ENCODE measurements at regions not wholly inside any gene's neighbourhood (a gene's known extent, or its start where the extent isn't known, plus 50 kb on each side); places are given as distances from the start of the nearest gene placed in this dataset.

DNA sequence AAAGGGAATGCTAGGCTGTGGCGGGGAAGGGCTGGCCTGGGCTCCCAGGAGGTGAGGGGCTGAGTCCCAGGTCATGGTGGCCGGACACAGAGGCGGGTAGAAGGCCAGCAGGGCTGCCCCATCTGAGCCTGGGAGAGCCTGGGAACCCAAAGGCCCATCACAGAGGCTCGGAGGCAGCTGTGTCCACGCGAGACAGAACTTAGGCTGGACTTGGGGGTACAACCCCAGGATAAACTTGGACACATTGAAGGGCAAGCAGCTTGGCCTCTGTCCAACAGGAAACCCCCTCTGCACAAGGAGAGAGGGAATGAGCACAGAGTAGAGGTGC lies 95.9 kb downstream of the ZFP36L2 start:
- Histone ChIP-seq H3K4me1 (ENCODE audit: insufficient read depth, low read length) (peaks cover 10% of the 10 kb centered on the region), H3K9me3 (ENCODE audit: low read length) (no peaks in the 10 kb centered on the region), H3K4me3 (ENCODE audit: low read length) (no peak overlapping the region), H3K36me3 (ENCODE audit: insufficient read depth, low read length) (no peaks in the 10 kb centered on the region), H2AFZ (ENCODE audit: low read depth, low read length) (no peak overlapping the region), H3K27me3 (ENCODE audit: insufficient read depth, low read length) (no peaks in the 10 kb centered on the region)

DNA sequence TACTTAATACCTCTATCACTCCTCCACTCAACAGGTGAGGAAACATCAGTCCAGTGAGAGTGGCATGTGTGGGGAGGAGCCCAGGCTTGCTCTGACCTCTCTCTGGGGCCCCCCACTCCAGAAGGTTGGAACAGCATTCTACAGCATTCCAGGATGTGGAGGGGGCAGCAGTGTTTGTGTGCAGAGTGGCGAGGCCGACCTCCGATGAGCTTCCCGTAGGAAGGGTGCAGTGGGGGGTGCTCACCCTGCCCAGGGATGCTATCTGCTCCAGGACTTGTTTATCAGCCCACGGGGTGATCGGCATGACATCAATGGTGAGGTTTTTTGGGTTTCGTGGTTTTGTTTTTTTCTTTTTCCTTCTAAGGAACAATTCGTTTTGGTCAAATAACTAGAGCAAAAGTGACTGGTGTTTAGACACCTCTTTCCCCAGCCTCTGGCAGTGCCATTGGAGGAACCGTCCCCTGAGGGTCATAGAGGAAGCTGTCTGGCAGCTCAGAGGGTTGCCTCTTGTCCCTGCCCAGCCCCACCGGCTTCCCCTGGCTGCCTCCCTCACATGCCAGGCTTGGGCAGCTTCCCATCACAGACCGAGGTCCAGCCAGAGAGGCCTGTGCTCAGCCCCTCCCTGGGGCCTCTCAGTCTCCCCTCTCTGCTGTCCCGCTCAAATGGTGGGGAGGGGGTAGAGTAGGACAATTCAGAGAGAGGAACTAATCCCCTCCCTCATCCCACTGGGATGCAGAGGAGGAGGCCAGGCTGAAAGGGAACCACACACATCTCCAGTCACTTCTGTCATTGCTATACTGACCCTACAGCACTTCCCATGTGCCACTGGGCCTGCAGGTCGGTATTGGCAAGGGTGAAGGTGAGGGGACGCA lies 96.5 kb downstream of the ZFP36L2 start:
- Histone ChIP-seq H2AFZ (ENCODE audit: low read depth, low read length) (no peak overlapping the region), H3K27me3 (ENCODE audit: insufficient read depth, low read length) (no peaks in the 10 kb centered on the region), H3K4me3 (ENCODE audit: low read length) (no peak overlapping the region), H3K36me3 (ENCODE audit: insufficient read depth, low read length) (no peaks in the 10 kb centered on the region), H3K9me3 (ENCODE audit: low read length) (no peaks in the 10 kb centered on the region), H3K4me1 (ENCODE audit: insufficient read depth, low read length) (peaks cover 7% of the 10 kb centered on the region)

DNA sequence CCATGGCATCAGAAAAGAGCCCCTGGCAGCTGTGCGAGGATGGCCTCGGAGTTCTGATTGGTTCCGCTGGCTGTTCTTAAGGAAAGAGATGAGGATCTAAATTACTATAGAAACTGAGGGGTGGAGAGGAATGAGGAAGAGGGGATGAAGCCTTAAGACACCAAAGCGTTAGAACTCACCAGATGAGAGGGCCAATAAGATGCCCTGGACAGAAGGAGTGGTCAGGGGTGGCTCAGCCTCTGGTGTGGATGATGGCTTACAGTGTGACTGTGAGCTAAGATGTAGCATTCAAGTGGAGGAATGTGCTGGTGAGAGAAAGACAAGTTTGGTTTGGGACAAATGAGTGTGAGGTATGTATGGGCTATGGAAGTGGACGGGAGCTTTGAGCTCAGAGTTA lies 97.8 kb downstream of the ZFP36L2 start:
- Histone ChIP-seq H3K4me1 (ENCODE audit: insufficient read depth, low read length) (peaks cover 10% of the 10 kb centered on the region), H3K4me3 (ENCODE audit: low read length) (no peak overlapping the region), H2AFZ (ENCODE audit: low read depth, low read length) (no peak overlapping the region), H3K9me3 (ENCODE audit: low read length) (no peaks in the 10 kb centered on the region), H3K36me3 (ENCODE audit: insufficient read depth, low read length) (no peaks in the 10 kb centered on the region), H3K27me3 (ENCODE audit: insufficient read depth, low read length) (no peaks in the 10 kb centered on the region)

DNA sequence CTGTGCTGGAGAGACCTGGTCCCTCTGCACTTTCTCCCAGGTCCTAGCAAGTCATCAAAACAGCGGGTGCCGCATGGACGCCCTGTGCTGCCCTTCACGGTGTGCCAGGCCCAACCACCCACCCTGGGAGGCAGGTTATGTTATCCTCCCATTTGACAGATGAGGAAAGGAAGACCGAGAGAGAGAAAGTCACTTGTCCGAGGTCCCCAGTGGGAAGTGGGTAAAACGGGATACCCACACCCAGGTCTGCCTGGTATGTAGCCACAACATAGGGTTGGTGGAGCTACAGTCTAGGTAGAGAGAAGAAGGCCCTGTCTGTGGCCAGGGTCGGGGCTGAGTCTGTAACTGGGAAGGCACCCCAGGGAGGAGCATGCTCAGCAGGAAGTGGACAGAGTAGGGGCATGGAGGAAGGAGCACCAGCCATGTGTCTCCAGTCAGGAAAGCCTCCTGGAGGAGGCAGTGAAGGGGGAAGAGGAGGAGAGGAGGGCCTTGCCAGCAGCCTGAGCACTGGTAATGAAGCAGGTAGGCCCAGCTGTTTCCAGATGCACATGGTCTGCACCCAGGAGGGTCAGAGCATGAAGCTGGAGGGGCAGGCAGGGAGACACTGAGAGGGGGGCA lies 98.4 kb downstream of the ZFP36L2 start:
- H3K36me3 ChIP-seq (ENCODE audit: insufficient read depth, low read length): no peaks in the 10 kb centered on the region
- no peaks in the 10 kb centered on the region for H3K27me3 ChIP-seq (ENCODE audit: insufficient read depth, low read length)

DNA sequence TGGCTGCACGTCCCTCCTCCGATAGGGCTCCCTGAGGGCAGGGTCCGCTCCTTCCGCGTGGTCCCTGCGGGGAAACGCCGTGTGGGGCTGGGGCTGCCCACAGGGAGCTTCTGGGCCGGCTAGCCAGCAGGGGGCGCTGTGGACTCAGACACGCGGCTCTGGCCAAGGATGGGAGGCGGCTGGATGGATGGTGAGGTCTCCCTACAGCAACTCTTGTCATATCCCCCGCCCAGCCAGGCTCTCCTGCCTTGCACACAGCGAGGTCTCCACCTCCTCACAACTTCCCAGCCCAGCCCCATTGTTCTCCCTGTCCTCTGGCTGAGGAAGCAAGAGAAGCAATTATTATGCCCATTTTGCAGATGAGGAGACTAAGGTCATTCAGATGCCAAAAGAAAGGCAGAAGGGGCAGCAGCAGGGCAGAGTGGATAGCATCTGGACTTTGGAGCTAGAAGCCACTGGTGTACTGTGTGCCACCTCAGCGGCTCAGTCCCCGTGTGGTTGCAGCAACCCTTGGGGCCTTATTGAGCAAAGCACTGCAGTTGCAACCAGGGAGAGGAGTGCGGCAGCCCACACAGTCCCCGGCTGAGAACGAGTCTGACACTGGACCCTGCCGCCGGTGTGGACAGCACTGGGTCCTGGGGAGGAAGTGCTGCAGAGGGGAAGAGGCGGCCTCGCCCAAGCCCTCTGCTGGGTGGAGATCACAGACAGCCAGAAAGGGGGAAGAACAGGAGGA lies 99.0 kb downstream of the ZFP36L2 start:
- no peak overlapping the region for H3K4me3 ChIP-seq (ENCODE audit: low read length)
- H3K9me3 ChIP-seq (ENCODE audit: low read length): no peaks in the 10 kb centered on the region
- H2AFZ ChIP-seq (ENCODE audit: low read depth, low read length): no peak overlapping the region
- H3K27me3 ChIP-seq (ENCODE audit: insufficient read depth, low read length): no peaks in the 10 kb centered on the region
- H3K4me1 ChIP-seq (ENCODE audit: insufficient read depth, low read length): peaks cover 10% of the 10 kb centered on the region
- no peaks in the 10 kb centered on the region for H3K36me3 ChIP-seq (ENCODE audit: insufficient read depth, low read length)

More for the DNA sequence above, 98.4 kb downstream of the ZFP36L2 start:
- Histone ChIP-seq H3K4me3 (ENCODE audit: low read length) (no peak overlapping the region), H3K4me1 (ENCODE audit: insufficient read depth, low read length) (peaks cover 10% of the 10 kb centered on the region), H3K9me3 (ENCODE audit: low read length) (no peaks in the 10 kb centered on the region), H2AFZ (ENCODE audit: low read depth, low read length) (no peak overlapping the region)

DNA sequence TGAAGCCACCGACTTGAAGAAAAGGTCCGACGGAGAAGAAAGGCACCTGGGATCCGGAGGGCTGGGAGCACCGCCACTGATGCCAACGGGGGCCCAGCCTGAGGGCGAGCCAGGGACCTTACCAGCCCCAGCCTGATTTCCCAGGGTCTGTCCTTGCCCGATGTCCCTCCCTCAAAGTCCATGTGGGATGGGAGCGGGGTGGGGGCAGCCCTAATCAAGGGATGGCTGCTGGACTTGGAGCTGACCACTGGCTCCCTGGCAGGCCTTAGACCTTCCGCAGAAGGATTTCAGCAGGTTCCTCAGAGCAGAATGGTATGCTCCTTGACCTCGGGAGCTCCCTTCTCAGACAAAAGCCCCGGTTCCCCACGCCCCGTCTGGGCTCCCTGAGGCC lies 99.6 kb downstream of the ZFP36L2 start:
- Histone ChIP-seq H3K27me3 (ENCODE audit: insufficient read depth, low read length) (no peaks in the 10 kb centered on the region), H3K36me3 (ENCODE audit: insufficient read depth, low read length) (no peaks in the 10 kb centered on the region), H3K9me3 (ENCODE audit: low read length) (no peaks in the 10 kb centered on the region), H3K4me3 (ENCODE audit: low read length) (no peak overlapping the region), H2AFZ (ENCODE audit: low read depth, low read length) (no peak overlapping the region), H3K4me1 (ENCODE audit: insufficient read depth, low read length) (peaks cover 10% of the 10 kb centered on the region)

DNA sequence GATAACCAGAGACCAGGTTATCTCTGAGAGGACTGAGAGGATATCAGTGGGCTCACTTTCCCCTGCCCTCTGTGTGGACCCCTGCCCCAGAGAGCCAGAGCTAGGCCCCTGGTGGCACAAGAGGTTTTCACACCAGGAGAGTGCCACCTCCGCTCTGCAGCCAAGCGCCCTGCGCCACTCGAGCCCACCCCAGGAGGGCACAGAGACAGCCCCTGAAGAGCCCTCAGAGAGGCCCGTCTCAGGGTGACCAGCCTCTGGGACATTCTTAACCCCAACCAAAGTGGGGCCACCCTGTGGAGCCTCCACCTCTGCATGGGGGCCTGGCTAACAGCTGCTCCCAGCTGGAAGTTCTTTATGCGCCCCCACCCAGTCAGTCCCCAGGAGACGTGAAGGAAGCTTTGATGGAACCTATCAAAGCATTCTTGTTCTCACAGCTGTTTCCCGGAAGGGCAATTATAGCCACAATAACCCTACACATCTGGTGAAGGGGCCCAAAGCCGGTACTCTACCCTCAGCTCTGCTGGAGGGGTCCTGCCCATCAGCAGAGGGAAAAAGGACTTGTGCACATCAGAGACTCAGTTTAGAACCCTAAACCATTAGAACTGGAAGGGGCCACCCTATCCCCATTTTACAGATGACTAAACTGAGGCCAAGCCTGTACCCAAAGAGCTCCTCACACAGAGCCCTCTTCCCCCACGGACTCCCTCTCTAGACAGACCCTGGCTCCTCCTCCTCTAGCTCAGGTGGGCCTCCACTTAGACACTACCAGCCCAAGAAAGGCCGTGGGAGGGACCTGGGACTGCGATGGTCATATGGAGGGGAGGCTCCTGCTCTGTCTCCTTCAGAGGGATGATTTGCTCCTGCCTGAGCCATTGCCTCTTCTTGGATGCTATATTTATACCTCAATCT lies 101.1 kb downstream of the ZFP36L2 start:
- Histone ChIP-seq H3K4me1 (ENCODE audit: insufficient read depth, low read length) (peaks cover 10% of the 10 kb centered on the region), H3K27me3 (ENCODE audit: insufficient read depth, low read length) (no peaks in the 10 kb centered on the region), H3K9me3 (ENCODE audit: low read length) (no peaks in the 10 kb centered on the region), H3K4me3 (ENCODE audit: low read length) (no peak overlapping the region), H3K36me3 (ENCODE audit: insufficient read depth, low read length) (no peaks in the 10 kb centered on the region), H2AFZ (ENCODE audit: low read depth, low read length) (no peak overlapping the region)

DNA sequence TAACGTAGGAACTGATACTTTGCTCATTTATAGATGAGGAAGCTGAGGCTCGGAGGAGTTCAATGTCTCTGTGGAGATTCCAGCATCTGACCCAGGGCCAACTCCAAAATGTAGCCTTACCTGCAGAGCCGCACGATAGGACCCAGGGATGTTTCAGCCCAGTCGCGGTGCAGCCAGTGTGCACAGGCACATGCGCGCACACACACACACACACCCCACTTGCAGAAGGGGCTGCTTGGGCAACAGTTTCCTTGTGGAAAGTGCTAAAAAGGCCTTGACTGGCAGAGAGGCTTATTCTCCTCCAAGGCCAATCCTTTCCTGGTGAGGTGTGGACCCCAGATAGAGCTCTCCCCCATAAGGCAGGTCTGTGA lies 101.7 kb downstream of the ZFP36L2 start:
- Histone ChIP-seq H3K4me3 (ENCODE audit: low read length) (no peak overlapping the region), H3K4me1 (ENCODE audit: insufficient read depth, low read length) (peaks cover 9% of the 10 kb centered on the region), H2AFZ (ENCODE audit: low read depth, low read length) (no peak overlapping the region), H3K27me3 (ENCODE audit: insufficient read depth, low read length) (no peaks in the 10 kb centered on the region), H3K9me3 (ENCODE audit: low read length) (no peaks in the 10 kb centered on the region), H3K36me3 (ENCODE audit: insufficient read depth, low read length) (no peaks in the 10 kb centered on the region)

DNA sequence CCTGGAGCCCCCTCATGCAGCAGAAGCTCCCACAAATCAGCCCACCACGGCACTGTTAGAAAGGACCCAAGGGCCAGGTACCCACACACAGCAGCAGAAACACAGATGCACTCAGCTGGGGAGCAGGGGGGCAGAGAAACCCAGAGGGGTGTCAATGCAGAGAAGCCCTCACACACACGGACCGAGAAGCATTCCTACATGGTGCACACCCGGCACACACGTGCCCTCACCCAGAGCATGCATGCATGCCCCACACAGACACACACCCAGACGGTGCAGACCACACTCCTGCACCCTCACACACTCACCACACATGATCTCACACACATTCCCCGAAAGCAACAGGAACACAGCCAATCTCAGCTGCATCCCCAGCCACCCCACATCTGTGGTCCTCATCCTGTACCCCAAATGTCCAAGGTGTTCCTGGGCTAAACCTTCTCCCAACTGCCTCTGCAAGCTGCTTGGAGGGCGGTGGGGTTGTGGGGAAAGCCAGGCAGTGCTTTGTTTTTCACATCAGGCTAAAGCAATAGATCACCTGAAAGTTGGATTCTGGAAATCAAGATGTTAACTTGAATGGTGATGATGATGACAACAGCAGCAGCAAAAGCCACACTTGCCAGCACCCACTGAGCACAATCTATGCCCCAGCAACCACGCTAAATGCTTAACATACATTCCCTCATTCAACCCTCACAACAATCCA lies 102.3 kb downstream of the ZFP36L2 start:
- Histone ChIP-seq H3K9me3 (ENCODE audit: low read length) (no peaks in the 10 kb centered on the region), H2AFZ (ENCODE audit: low read depth, low read length) (no peak overlapping the region), H3K4me1 (ENCODE audit: insufficient read depth, low read length) (peaks cover 5% of the 10 kb centered on the region), H3K36me3 (ENCODE audit: insufficient read depth, low read length) (no peaks in the 10 kb centered on the region), H3K27me3 (ENCODE audit: insufficient read depth, low read length) (no peaks in the 10 kb centered on the region), H3K4me3 (ENCODE audit: low read length) (no peak overlapping the region)

DNA sequence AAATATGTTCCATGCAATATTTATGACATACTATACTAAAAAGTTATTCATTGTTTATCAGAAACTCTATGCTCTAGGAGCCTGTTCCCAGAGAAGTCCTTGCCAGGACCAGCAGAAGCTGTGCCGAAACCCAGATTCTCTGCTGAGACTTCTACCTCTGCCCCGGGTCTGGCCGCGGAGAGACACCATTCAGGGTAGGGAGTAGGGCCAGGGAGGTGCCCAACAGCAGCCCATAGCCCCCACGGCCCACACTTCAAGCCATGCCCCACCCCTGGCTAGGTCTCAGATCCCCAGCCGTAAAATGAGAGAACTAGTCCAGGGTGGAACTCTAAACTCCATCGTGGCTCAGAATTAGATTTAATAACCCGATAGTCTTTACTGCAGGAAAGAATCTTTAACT lies 102.9 kb downstream of the ZFP36L2 start:
- H2AFZ ChIP-seq (ENCODE audit: low read depth, low read length): no peak overlapping the region
- no peaks in the 10 kb centered on the region for H3K9me3 ChIP-seq (ENCODE audit: low read length)
- H3K4me3 ChIP-seq (ENCODE audit: low read length): no peak overlapping the region
- no peaks in the 10 kb centered on the region for H3K36me3 ChIP-seq (ENCODE audit: insufficient read depth, low read length)
- H3K4me1 ChIP-seq (ENCODE audit: insufficient read depth, low read length): peaks cover 5% of the 10 kb centered on the region
- no peaks in the 10 kb centered on the region for H3K27me3 ChIP-seq (ENCODE audit: insufficient read depth, low read length)

DNA sequence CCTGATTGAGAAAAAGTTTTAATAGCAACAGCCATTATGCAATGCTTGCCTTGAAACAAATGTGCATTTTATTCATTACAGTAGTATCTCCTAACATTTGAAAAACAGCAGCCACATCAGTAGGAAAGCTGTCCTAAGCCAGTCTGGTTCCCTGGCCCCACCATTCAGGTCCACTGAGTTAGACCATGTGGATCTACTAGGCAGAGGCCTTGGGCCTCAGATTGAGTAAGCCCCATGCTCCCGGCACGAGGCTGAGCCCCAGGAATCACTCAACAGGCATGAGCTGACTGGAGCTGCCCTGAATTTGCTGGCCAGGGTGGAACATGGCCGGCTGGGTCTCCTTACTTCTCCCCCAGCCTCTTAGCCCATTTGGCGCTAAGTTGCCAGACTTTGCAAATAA lies 103.4 kb downstream of the ZFP36L2 start:
- no peak overlapping the region for H2AFZ ChIP-seq (ENCODE audit: low read depth, low read length)
- peaks cover 5% of the 10 kb centered on the region for H3K4me1 ChIP-seq (ENCODE audit: insufficient read depth, low read length)
- H3K9me3 ChIP-seq (ENCODE audit: low read length): no peaks in the 10 kb centered on the region
- H3K27me3 ChIP-seq (ENCODE audit: insufficient read depth, low read length): no peaks in the 10 kb centered on the region
- H3K4me3 ChIP-seq (ENCODE audit: low read length): no peak overlapping the region
- H3K36me3 ChIP-seq (ENCODE audit: insufficient read depth, low read length): no peaks in the 10 kb centered on the region

DNA sequence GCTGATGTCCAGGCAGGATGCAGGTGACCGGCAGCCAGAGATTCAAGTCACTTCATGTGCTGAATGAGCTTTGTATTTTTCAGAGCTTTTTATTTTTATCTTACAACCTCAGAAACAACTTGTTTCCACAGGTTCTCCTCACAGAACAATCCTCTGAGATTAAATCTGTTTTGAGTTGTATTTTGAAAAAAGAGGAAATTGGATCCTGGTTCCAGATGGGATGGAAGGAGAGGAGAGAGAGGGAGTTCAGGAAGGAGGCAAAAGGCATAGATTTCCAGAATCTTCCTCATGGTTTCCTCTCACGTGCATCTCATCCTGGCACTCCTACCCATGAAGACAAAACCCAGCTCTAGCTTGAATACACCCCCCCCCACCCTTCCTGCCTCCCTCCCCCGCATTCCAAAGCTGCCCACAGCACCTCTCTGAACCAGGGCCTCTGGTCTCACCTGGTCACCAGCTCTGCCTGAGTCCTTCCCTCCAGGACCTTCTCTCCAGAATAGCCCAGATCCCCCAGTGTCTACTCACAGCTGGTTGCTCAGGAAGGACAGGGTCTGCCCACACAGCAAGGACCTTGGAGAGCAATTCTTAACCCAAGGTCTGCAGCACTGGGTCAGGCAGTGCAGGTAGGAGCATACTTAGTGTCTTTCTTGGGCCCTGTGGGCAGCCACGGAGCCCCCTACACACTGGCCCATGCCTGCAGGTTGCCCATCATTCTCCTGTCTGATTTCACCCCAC lies 104.7 kb downstream of the ZFP36L2 start:
- no peak overlapping the region for H2AFZ ChIP-seq (ENCODE audit: low read depth, low read length)
- no peak overlapping the region for H3K4me3 ChIP-seq (ENCODE audit: low read length)
- H3K4me1 ChIP-seq (ENCODE audit: insufficient read depth, low read length): peaks cover 5% of the 10 kb centered on the region
- no peaks in the 10 kb centered on the region for H3K27me3 ChIP-seq (ENCODE audit: insufficient read depth, low read length)
- H3K9me3 ChIP-seq (ENCODE audit: low read length): no peaks in the 10 kb centered on the region
- no peaks in the 10 kb centered on the region for H3K36me3 ChIP-seq (ENCODE audit: insufficient read depth, low read length)
